GM23338 (cell line): ENCODE measurements at regions not wholly inside any gene's neighbourhood (a gene's known extent, or its start where the extent isn't known, plus 50 kb on each side); places are given as distances from the start of the nearest gene placed in this dataset.

Source experiments
- ATAC-seq: fragments of 200-7000 bp; cut with Tn5 transposase; 3 replicates; pipeline ENCODE4 v1.9.1; 2020
- DNase-seq: peaks from one replicate; pipeline ENCODE4 v3.0.0-alpha.2; 2015; ENCODE audit warnings: low spot score
- H2AFZ ChIP-seq: fragments of 200-600 bp; sonication (generic); 2 replicates; pipeline ENCODE4 v1.8.0; 2016; ENCODE audit warnings: antibody characterized with exemption, mild to moderate bottlenecking, moderate library complexity
- H3F3A ChIP-seq: fragments of 200-600 bp; sonication (generic); replicated peaks from 2 replicates; pipeline ENCODE4 v1.8.0; 2017; ENCODE audit warnings: antibody characterized with exemption, mixed run types, low read depth
- H3K27ac ChIP-seq: fragments of 200-600 bp; sonication (generic); 2 replicates; pipeline ENCODE4 v1.6.1; 2016; ENCODE audit warnings: low read depth
- H3K27me3 ChIP-seq: fragments of 200-600 bp; sonication (generic); 2 replicates; pipeline ENCODE4 v1.8.0; 2016; ENCODE audit warnings: mild to moderate bottlenecking, mixed run types, moderate library complexity; ENCODE audit not compliant: insufficient read depth
- H3K36me3 ChIP-seq: fragments of 200-600 bp; sonication (generic); 2 replicates; pipeline ENCODE4 v1.8.0; 2016; ENCODE audit warnings: mild to moderate bottlenecking; ENCODE audit not compliant: insufficient read depth
- H3K4me1 ChIP-seq: fragments of 200-600 bp; sonication (generic); 2 replicates; pipeline ENCODE4 v1.8.0; 2016; ENCODE audit warnings: mild to moderate bottlenecking, moderate library complexity; ENCODE audit not compliant: insufficient read depth
- H3K4me2 ChIP-seq: fragments of 200-600 bp; sonication (generic); 2 replicates; pipeline ENCODE4 v1.7.1; 2017; ENCODE audit warnings: mixed run types
- H3K4me3 ChIP-seq: fragments of 200-600 bp; sonication (generic); 2 replicates; pipeline ENCODE4 v1.6.1; 2016; ENCODE audit warnings: mixed run types
- H3K79me2 ChIP-seq: fragments of 200-600 bp; sonication (generic); replicated peaks from 2 replicates; pipeline ENCODE4 v1.8.0; 2017; ENCODE audit warnings: mild to moderate bottlenecking; ENCODE audit not compliant: insufficient read depth
- H3K9me2 ChIP-seq: fragments of 200-600 bp; sonication (generic); 2 replicates; pipeline ENCODE4 v1.8.0; 2017; ENCODE audit not compliant: insufficient read depth
- H4K20me1 ChIP-seq: fragments of 200-600 bp; sonication (generic); replicated peaks from 2 replicates; pipeline ENCODE4 v1.8.0; 2017; ENCODE audit warnings: mild to moderate bottlenecking; ENCODE audit not compliant: insufficient read depth
- H3K27ac Mint-ChIP-seq: 2 replicates; pipeline ENCODE4 v1.8.0; 2020; ENCODE audit warnings: inconsistent platforms, mild to moderate bottlenecking, moderate library complexity, mixed read lengths
- H3K27me3 Mint-ChIP-seq: 3 replicates; pipeline ENCODE4 v1.8.0; 2022; ENCODE audit warnings: low read depth, mild to moderate bottlenecking, moderate library complexity, mixed read lengths, inconsistent platforms; ENCODE audit not compliant: insufficient read depth, poor library complexity
- H3K36me3 Mint-ChIP-seq: 3 replicates; pipeline ENCODE4 v1.8.0; 2021; ENCODE audit warnings: low read depth, mild to moderate bottlenecking, inconsistent platforms, moderate library complexity, mixed read lengths
- H3K4me1 Mint-ChIP-seq: 3 replicates; pipeline ENCODE4 v1.8.0; 2020; ENCODE audit warnings: mild to moderate bottlenecking, inconsistent platforms, mixed read lengths
- H3K4me3 Mint-ChIP-seq: 3 replicates; pipeline ENCODE4 v1.8.0; 2021; ENCODE audit warnings: moderate library complexity, mild to moderate bottlenecking, inconsistent platforms, mixed read lengths
- H3K9me3 Mint-ChIP-seq: 3 replicates; pipeline ENCODE4 v1.8.0; 2020; ENCODE audit warnings: moderate library complexity, mild to moderate bottlenecking, inconsistent platforms, mixed read lengths
- CTCF ChIP-seq, 2 experiments: fragments of 200-600 bp in 1 of 2; sonication (generic) in 1 of 2; conservative IDR thresholded peaks; 2 replicates each; pipeline versions ENCODE4 v1.5.1 to v1.6.1; 2016 to 2017; ENCODE audit warnings: antibody characterized with exemption in 2 of 2, low read depth in 2 of 2, mild to moderate bottlenecking in 2 of 2, moderate library complexity in 1 of 2
- POLR2AphosphoS5 ChIP-seq: IDR thresholded peaks from 2 replicates; pipeline ENCODE4 v1.6.1; 2016; ENCODE audit warnings: antibody characterized with exemption, low read depth
- STAT1 ChIP-seq: IDR thresholded peaks from one replicate; pipeline ENCODE4 v1.6.1; 2016; ENCODE audit warnings: antibody characterized with exemption; ENCODE audit not compliant: unreplicated experiment
- TF ChIP-seq, protein P1 (sequence below): IDR thresholded peaks from one replicate; pipeline ENCODE4 v1.6.1; 2018; ENCODE audit warnings: antibody characterized with exemption; ENCODE audit not compliant: unreplicated experiment

DNA sequence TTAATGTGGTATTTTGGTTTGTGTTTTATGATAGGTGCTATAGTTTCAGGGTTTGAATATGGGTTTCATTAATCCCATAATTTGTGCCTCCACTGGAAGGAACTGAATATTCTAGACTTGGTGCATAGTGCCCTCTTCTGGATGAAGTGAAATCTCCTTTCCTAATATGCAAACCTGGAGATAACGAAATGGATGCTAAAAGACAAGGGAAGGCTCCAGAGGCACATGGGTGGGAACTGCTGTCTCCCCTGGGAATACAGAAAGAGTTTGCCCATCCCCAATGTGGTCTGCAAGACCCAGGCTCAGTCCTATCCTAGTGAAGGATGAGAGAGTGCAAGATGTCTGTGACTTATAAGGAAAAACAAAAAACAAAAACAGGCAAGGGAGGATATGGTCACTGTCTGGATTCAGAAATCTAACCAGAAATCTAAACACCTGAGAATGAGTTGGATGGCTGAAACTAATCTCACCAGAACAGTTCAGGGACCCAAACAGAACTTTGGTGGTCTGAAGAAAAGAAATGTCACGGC, 142.3 kb upstream of the TMPO start:
- no peaks in the 10 kb centered on the region for H3K9me2 ChIP-seq
- H4K20me1 ChIP-seq = no peaks in the 10 kb centered on the region
- Mint-ChIP-seq H3K4me1 (peaks cover 8% of the 10 kb centered on the region), H3K9me3 (no peaks in the 10 kb centered on the region), H3K36me3 (no peaks in the 10 kb centered on the region), H3K4me3 (no peak overlapping the region), H3K27ac (no peak overlapping the region), H3K27me3 (no peaks in the 10 kb centered on the region)
- 0 out of 2 replicates have a peak overlapping the region, but pooled peaks have one; percentile 6 for H2AFZ ChIP-seq
- DNase-seq (peak; percentile 75), ATAC-seq (peak; percentile 89)
- H3K4me1 ChIP-seq = peaks cover 10% of the 10 kb centered on the region
- H3K79me2 ChIP-seq = no peaks in the 10 kb centered on the region
- H3K4me2 ChIP-seq = no peak overlapping the region
- H3K36me3 ChIP-seq = no peaks in the 10 kb centered on the region
- no peaks in the 10 kb centered on the region for H3F3A ChIP-seq
- no peak overlapping the region for H3K4me3 ChIP-seq
- TF ChIP-seq CTCF (conservative IDR thresholded peaks at IDR 0.05; ENCODE audit: low read depth in 2 of 2) (peak; percentile 80 to 83), STAT1 (no peak)
- H3K27ac ChIP-seq = no peak overlapping the region
- no peaks in the 10 kb centered on the region for H3K27me3 ChIP-seq

DNA sequence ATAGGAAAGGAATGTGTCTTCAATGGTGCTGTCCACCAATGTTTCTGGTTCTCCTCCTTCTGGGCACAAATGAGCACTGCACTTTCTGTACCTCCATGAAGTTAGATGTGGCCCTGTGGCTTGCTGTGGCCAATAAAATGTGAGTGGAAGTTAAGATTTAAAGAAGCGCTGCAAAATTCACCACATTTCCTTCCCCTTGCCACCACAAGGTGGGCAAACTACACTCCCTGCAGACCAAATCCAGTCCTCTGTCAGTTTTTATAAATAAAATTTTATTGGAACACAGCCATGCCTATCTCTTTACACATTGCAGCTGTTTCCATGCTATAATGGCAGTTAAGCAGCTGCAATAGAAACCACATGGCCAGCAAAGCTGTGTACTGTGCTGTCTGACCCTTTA, 141.4 kb upstream of the TMPO start:
- no peaks in the 10 kb centered on the region for H3K9me2 ChIP-seq
- H3K36me3 ChIP-seq = no peaks in the 10 kb centered on the region
- no peak overlapping the region for H3K27ac ChIP-seq
- peaks cover 8% of the 10 kb centered on the region for H3K4me1 Mint-ChIP-seq
- no peaks in the 10 kb centered on the region for H3F3A ChIP-seq
- no peak overlapping the region for H3K4me2 ChIP-seq
- H3K79me2 ChIP-seq = no peaks in the 10 kb centered on the region
- H3K36me3 Mint-ChIP-seq = no peaks in the 10 kb centered on the region
- no peak overlapping the region for H3K27ac Mint-ChIP-seq
- no peaks in the 10 kb centered on the region for H3K27me3 ChIP-seq
- no peak overlapping the region for H3K4me3 Mint-ChIP-seq
- ATAC-seq (peak; percentile 64), DNase-seq (peak; percentile 40)
- no peak overlapping the region for H2AFZ ChIP-seq
- TF ChIP-seq POLR2AphosphoS5 = no peak
- TF ChIP-seq CTCF (conservative IDR thresholded peaks at IDR 0.05; ENCODE audit: low read depth in 2 of 2) = peak; percentile 40 to 44; a peak in 3 of 4 replicates
- no peaks in the 10 kb centered on the region for H4K20me1 ChIP-seq
- no peaks in the 10 kb centered on the region for H3K9me3 Mint-ChIP-seq
- no peak overlapping the region for H3K4me3 ChIP-seq
- peaks cover 10% of the 10 kb centered on the region for H3K4me1 ChIP-seq
- no peaks in the 10 kb centered on the region for H3K27me3 Mint-ChIP-seq

DNA sequence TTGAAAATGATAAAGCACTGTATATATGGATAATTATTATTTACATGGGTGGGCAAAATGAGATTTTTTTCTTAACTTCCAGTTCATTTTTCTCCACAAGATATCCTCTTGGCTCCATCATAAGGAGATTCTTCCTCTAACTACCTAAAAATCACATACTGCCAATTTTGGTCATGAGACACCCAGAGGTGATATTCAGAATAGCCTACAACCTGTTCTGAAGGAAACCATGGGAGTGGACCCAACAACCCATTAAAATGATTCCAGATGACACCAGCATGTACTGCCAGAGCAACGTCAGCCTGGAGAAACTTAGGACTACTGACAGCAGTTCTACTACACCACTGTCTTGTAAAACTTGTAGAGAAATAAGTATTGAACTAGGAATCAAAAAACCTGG, 136.3 kb upstream of the TMPO start:
- no peaks in the 10 kb centered on the region for H3K79me2 ChIP-seq
- no peak overlapping the region for H3K4me2 ChIP-seq
- Mint-ChIP-seq H3K4me1 (no peaks in the 10 kb centered on the region), H3K9me3 (no peaks in the 10 kb centered on the region; the same call in 2 of the 3 replicates), H3K27me3 (no peaks in the 10 kb centered on the region), H3K27ac (no peak overlapping the region), H3K36me3 (no peaks in the 10 kb centered on the region), H3K4me3 (no peak overlapping the region)
- 0 out of 2 replicates have a peak overlapping the region, but pooled peaks have one; percentile 2 for H2AFZ ChIP-seq
- no peaks in the 10 kb centered on the region for H3K4me1 ChIP-seq
- H3K36me3 ChIP-seq = no peaks in the 10 kb centered on the region
- no peaks in the 10 kb centered on the region for H3K9me2 ChIP-seq
- H3K27ac ChIP-seq = no peak overlapping the region
- H3K27me3 ChIP-seq = no peaks in the 10 kb centered on the region
- ATAC-seq = no peak
- DNase-seq = no peak
- H3K4me3 ChIP-seq = no peak overlapping the region
- TF ChIP-seq, protein P1, sequence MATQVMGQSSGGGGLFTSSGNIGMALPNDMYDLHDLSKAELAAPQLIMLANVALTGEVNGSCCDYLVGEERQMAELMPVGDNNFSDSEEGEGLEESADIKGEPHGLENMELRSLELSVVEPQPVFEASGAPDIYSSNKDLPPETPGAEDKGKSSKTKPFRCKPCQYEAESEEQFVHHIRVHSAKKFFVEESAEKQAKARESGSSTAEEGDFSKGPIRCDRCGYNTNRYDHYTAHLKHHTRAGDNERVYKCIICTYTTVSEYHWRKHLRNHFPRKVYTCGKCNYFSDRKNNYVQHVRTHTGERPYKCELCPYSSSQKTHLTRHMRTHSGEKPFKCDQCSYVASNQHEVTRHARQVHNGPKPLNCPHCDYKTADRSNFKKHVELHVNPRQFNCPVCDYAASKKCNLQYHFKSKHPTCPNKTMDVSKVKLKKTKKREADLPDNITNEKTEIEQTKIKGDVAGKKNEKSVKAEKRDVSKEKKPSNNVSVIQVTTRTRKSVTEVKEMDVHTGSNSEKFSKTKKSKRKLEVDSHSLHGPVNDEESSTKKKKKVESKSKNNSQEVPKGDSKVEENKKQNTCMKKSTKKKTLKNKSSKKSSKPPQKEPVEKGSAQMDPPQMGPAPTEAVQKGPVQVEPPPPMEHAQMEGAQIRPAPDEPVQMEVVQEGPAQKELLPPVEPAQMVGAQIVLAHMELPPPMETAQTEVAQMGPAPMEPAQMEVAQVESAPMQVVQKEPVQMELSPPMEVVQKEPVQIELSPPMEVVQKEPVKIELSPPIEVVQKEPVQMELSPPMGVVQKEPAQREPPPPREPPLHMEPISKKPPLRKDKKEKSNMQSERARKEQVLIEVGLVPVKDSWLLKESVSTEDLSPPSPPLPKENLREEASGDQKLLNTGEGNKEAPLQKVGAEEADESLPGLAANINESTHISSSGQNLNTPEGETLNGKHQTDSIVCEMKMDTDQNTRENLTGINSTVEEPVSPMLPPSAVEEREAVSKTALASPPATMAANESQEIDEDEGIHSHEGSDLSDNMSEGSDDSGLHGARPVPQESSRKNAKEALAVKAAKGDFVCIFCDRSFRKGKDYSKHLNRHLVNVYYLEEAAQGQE = no peak
- TF ChIP-seq CTCF (conservative IDR thresholded peaks at IDR 0.05; ENCODE audit: low read depth in 2 of 2) = peak in 1 of 2 experiments; percentile 16; a peak in 1 of 4 replicates
- no peaks in the 10 kb centered on the region for H4K20me1 ChIP-seq
- no peaks in the 10 kb centered on the region for H3F3A ChIP-seq
